GM21360 (cell line): ENCODE measurements at regions not wholly inside any gene's neighbourhood (a gene's known extent, or its start where the extent isn't known, plus 50 kb on each side); places are given as distances from the start of the nearest gene placed in this dataset.
"Not testable (repeated sequence)": the region's sequence is repeated elsewhere in the genome, so short reads cannot be mapped to it uniquely, and the experiment has no call there.

ENCODE experiments used
- ATAC-seq: cut with Tn5 transposase; IDR thresholded peaks from one replicate; pipeline ENCODE4 v1.9.1; 2021; ENCODE audit warnings: mild to moderate bottlenecking, moderate library complexity; ENCODE audit not compliant: unreplicated experiment

- ATAC-seq = no peak
Observed at GRCh38 chr1:14371771-14372497, 226.6 kb upstream of the KAZN start.

GRCh38 chr1:14372526-14372925 is 226.0 kb upstream of the KAZN start:
- no peak for ATAC-seq

- no peak for ATAC-seq
Observed at GRCh38 chr1:14373081-14373758, 225.3 kb upstream of the KAZN start.

GRCh38 chr1:14375226-14375625 is 223.3 kb upstream of the KAZN start:
- no peak for ATAC-seq

- ATAC-seq = no peak
Observed at GRCh38 chr1:14377386-14377785, 221.1 kb upstream of the KAZN start.

GRCh38 chr1:14380408-14380807 is 218.1 kb upstream of the KAZN start:
- no peak for ATAC-seq

GRCh38 chr1:14390816-14391215 is 207.7 kb upstream of the KAZN start:
- no peak for ATAC-seq

- no peak for ATAC-seq
Observed at GRCh38 chr1:14392161-14392858, 206.2 kb upstream of the KAZN start.

GRCh38 chr1:14392859-14393365 is 205.6 kb upstream of the KAZN start:
- ATAC-seq = no peak

- ATAC-seq = no peak
Observed at GRCh38 chr1:14396100-14396499, 202.4 kb upstream of the KAZN start.

GRCh38 chr1:14403961-14404645 is 194.4 kb upstream of the KAZN start:
- no peak for ATAC-seq

GRCh38 chr1:14404862-14405301 is 193.6 kb upstream of the KAZN start:
- ATAC-seq = no peak

GRCh38 chr1:14412235-14412634 is 186.2 kb upstream of the KAZN start:
- no peak for ATAC-seq

- ATAC-seq = no peak
Observed at GRCh38 chr1:14413819-14414490, 184.5 kb upstream of the KAZN start.

GRCh38 chr1:14415396-14415795 is 183.1 kb upstream of the KAZN start:
- no peak for ATAC-seq

GRCh38 chr1:14419778-14420218 is 178.7 kb upstream of the KAZN start:
- ATAC-seq = not testable (repeated sequence)

GRCh38 chr1:14420686-14421085 is 177.8 kb upstream of the KAZN start:
- ATAC-seq = no peak

- no peak for ATAC-seq
Observed at GRCh38 chr1:14421295-14421976, 177.0 kb upstream of the KAZN start.

GRCh38 chr1:14421977-14422609 is 176.4 kb upstream of the KAZN start:
- ATAC-seq = no peak
